ENCODE measurements at regions not wholly inside any gene's neighbourhood (a gene's known extent, or its start where the extent isn't known, plus 50 kb on each side); places are given as distances from the start of the nearest gene placed in this dataset.

DNA sequence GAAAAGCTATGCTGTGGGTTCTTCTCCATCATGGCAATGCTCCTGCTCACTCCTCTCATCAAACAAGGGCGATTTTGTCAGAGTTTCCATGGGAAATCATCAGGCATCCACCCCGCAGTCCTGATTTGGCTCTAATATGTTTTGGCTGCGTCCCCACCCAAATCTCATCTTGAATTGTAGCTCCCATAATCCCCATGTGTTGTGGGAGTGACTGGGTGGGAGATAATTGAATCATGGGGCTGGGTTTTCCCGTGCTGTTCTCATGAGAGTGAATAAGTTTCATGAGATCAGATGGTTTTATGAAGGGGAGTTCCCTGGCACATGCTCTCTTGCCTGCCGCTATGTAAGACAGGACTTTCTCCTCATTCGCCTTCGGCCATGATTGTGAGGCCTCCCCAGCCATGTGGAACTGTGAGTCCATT, 163.8 kb downstream of the GADD45G start:
- no peaks in the 10 kb centered on the region for H3K9me3 ChIP-seq (ENCODE audit: control insufficient read depth, low read length)
- Mint-ChIP-seq H3K36me3 (ENCODE audit: low read depth) (no peaks in the 10 kb centered on the region), H3K27ac (no peak overlapping the region), H3K27me3 (ENCODE audit: insufficient read depth) (no peaks in the 10 kb centered on the region), H3K4me3 (no peak overlapping the region), H3K9me3 (no peaks in the 10 kb centered on the region), H3K4me1 (no peaks in the 10 kb centered on the region)
- no peaks in the 10 kb centered on the region for H3K27me3 ChIP-seq (ENCODE audit: control insufficient read depth, insufficient read depth, low read length, poor library complexity, severe bottlenecking)
- peak; percentile 22 for DNase-seq
- TF ChIP-seq CTCF (conservative IDR thresholded peaks at IDR 0.05), result no peak
- no peak overlapping the region for H3K27ac ChIP-seq (ENCODE audit: low read depth, low read length)
- no peak overlapping the region for H3K9ac ChIP-seq (ENCODE audit: extremely low read depth, low read length, poor library complexity, severe bottlenecking)
- WGBS, 2 experiments (ENCODE audit: insufficient coverage in 1 of 2, insufficient read length in 1 of 2), result 95% methylated on average over 4 to 7 of the region's 7 CpGs
- H3K4me1 ChIP-seq (ENCODE audit: control insufficient read depth, insufficient read depth, low read length), result no peaks in the 10 kb centered on the region
- no peaks in the 10 kb centered on the region for H3K36me3 ChIP-seq (ENCODE audit: control insufficient read depth, insufficient read depth, low read length)
- no peak overlapping the region for H3K4me3 ChIP-seq (ENCODE audit: low read length)

- H3K4me1 Mint-ChIP-seq, result no peaks in the 10 kb centered on the region
- no peaks in the 10 kb centered on the region for H3K9me3 Mint-ChIP-seq
- Histone ChIP-seq H3K4me1 (ENCODE audit: control insufficient read depth, insufficient read depth, low read length) (no peaks in the 10 kb centered on the region), H3K9me3 (ENCODE audit: control insufficient read depth, low read length) (no peaks in the 10 kb centered on the region), H3K9ac (ENCODE audit: extremely low read depth, low read length, poor library complexity, severe bottlenecking) (no peak overlapping the region), H3K27me3 (ENCODE audit: control insufficient read depth, insufficient read depth, low read length, poor library complexity, severe bottlenecking) (no peaks in the 10 kb centered on the region), H3K4me3 (ENCODE audit: low read length) (no peak overlapping the region), H3K36me3 (ENCODE audit: control insufficient read depth, insufficient read depth, low read length) (no peaks in the 10 kb centered on the region), H3K27ac (ENCODE audit: low read depth, low read length) (no peak overlapping the region)
- H3K36me3 Mint-ChIP-seq (ENCODE audit: low read depth), result no peaks in the 10 kb centered on the region
- no peak overlapping the region for H3K4me3 Mint-ChIP-seq
- no peaks in the 10 kb centered on the region for H3K27me3 Mint-ChIP-seq (ENCODE audit: insufficient read depth)
- H3K27ac Mint-ChIP-seq, result no peak overlapping the region
- TF ChIP-seq CTCF (conservative IDR thresholded peaks at IDR 0.05), result no peak
- DNase-seq, result peak; percentile 28
- 93 to 96% methylated on average over 8 of the region's 8 CpGs for WGBS, 2 experiments (ENCODE audit: insufficient coverage in 1 of 2, insufficient read length in 1 of 2)
These were observed 165.8 kb downstream of the GADD45G start for GRCh38 chr9:89770531-89771174.

GRCh38 chr9:89771205-89771604, 166.4 kb downstream of the GADD45G start:
- Histone ChIP-seq H3K4me3 (ENCODE audit: low read length) (no peak overlapping the region), H3K27ac (ENCODE audit: low read depth, low read length) (no peak overlapping the region), H3K27me3 (ENCODE audit: control insufficient read depth, insufficient read depth, low read length, poor library complexity, severe bottlenecking) (no peaks in the 10 kb centered on the region), H3K4me1 (ENCODE audit: control insufficient read depth, insufficient read depth, low read length) (no peaks in the 10 kb centered on the region), H3K36me3 (ENCODE audit: control insufficient read depth, insufficient read depth, low read length) (no peaks in the 10 kb centered on the region), H3K9me3 (ENCODE audit: control insufficient read depth, low read length) (no peaks in the 10 kb centered on the region), H3K9ac (ENCODE audit: extremely low read depth, low read length, poor library complexity, severe bottlenecking) (no peak overlapping the region)
- Mint-ChIP-seq H3K9me3 (no peaks in the 10 kb centered on the region), H3K27me3 (ENCODE audit: insufficient read depth) (no peaks in the 10 kb centered on the region), H3K27ac (no peak overlapping the region), H3K4me1 (no peaks in the 10 kb centered on the region), H3K4me3 (no peak overlapping the region), H3K36me3 (ENCODE audit: low read depth) (no peaks in the 10 kb centered on the region)
- 85 to 95% methylated on average over 3 to 4 of the region's 4 CpGs for WGBS, 2 experiments (ENCODE audit: insufficient coverage in 1 of 2, insufficient read length in 1 of 2)
- no peak for TF ChIP-seq CTCF (conservative IDR thresholded peaks at IDR 0.05)
- DNase-seq, result no peak

All from endodermal cell (in vitro differentiated cells).